GM13977 (cell line): ENCODE measurements at regions not wholly inside any gene's neighbourhood (a gene's known extent, or its start where the extent isn't known, plus 50 kb on each side); places are given as distances from the start of the nearest gene placed in this dataset.

Experiments
- DNase-seq: peaks from one replicate; pipeline ENCODE4 v3.0.0; 2012; ENCODE audit warnings: low spot score
- CTCF ChIP-seq: IDR thresholded peaks from 2 replicates; pipeline ENCODE4 v1.5.1; 2012; ENCODE audit warnings: mild to moderate bottlenecking, control low read depth; ENCODE audit not compliant: insufficient read depth; ENCODE audit errors: extremely low read depth, missing control alignments
- in situ Hi-C: fragments of 300-500 bp; cut with MboI; formaldehyde crosslinking; loops from one replicate; pipeline ENCODE4 v1.12.0; 2022; ENCODE audit warnings: low sequenced_read_pairs, low pct_unique_long_range_greater_than_20kb, mixed read lengths, inconsistent platforms; ENCODE audit not compliant: unreplicated experiment

- in situ Hi-C loops: no loop called here
- TF ChIP-seq CTCF: no peak
- no peak for DNase-seq
These were observed 321.8 kb upstream of the NFE2L3 start for GRCh38 chr7:25830215-25830614.

- in situ Hi-C loops: no loop called here
- no peak for TF ChIP-seq CTCF
These were observed 320.8 kb upstream of the NFE2L3 start for GRCh38 chr7:25831062-25831691.

GRCh38 chr7:25831831-25832411 is 320.1 kb upstream of the NFE2L3 start:
- in situ Hi-C loops: no loop called here
- DNase-seq: no peak
- TF ChIP-seq CTCF: no peak

More at GRCh38 chr7:25831062-25831691, 320.8 kb upstream of the NFE2L3 start:
- DNase-seq: no peak

GRCh38 chr7:25832456-25832855 is 319.5 kb upstream of the NFE2L3 start:
- in situ Hi-C loops: no loop called here
- DNase-seq: no peak
- no peak for TF ChIP-seq CTCF

GRCh38 chr7:25832929-25833328 is 319.1 kb upstream of the NFE2L3 start:
- no peak for DNase-seq
- in situ Hi-C loops: no loop called here
- no peak for TF ChIP-seq CTCF

GRCh38 chr7:25834050-25834449 is 317.9 kb upstream of the NFE2L3 start:
- in situ Hi-C loops: no loop called here
- DNase-seq: no peak
- TF ChIP-seq CTCF: no peak
